GM21576 (cell line): ENCODE measurements at regions not wholly inside any gene's neighbourhood (a gene's known extent, or its start where the extent isn't known, plus 50 kb on each side); places are given as distances from the start of the nearest gene placed in this dataset.
A peak's percentile ranks its signal among the peaks of the same experiment; 100 is the strongest.
"Not testable (repeated sequence)": the region's sequence is repeated elsewhere in the genome, so short reads cannot be mapped to it uniquely, and the experiment has no call there.

Experiments used
- ATAC-seq: cut with Tn5 transposase; IDR thresholded peaks from one replicate; pipeline ENCODE4 v1.9.1; 2021; ENCODE audit warnings: mild to moderate bottlenecking, moderate library complexity; ENCODE audit not compliant: unreplicated experiment

- not testable (repeated sequence) for ATAC-seq
Observed at GRCh38 chr15:88965097-88965496, 51.9 kb upstream of the MFGE8 start.

DNA sequence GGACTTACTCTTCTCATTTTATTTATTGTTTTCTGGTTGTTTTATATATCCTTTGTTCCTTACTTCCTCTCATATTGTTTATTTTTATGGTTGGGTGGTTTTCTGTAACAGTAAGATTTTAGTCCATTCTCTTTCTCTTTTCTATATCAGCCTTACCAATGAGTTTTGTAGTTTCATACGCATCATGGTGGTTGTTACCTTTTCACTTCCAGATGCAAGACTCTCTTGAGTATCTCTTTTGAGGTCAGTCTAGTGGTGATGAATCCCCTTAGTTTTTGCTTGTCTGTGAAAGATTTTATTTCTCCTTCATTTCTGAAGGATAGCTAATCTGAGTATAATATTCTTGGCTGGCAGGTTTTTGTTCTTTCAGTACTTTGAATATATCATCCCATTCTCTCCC is 57.1 kb upstream of the MFGE8 start:
- no peak for ATAC-seq

DNA sequence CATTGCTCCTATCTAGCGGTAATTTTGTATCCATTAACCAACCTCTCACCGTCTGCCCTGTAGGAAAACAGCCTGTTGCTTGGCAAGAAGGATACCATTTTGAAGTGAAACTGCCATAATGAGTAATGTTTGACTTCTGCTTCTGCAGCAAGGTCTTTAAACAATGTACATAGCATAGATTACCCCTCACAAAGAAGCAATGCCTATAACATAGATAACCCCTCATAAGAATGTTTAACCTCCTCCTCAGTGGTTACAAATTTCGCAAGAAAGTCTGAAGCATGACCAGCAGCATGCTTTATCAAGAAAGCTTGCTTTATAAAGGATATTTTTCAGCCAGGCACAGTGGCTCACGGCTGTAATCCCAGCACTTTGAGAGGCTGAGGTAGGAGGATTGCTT is 61.2 kb upstream of the MFGE8 start:
- ATAC-seq = no peak

DNA sequence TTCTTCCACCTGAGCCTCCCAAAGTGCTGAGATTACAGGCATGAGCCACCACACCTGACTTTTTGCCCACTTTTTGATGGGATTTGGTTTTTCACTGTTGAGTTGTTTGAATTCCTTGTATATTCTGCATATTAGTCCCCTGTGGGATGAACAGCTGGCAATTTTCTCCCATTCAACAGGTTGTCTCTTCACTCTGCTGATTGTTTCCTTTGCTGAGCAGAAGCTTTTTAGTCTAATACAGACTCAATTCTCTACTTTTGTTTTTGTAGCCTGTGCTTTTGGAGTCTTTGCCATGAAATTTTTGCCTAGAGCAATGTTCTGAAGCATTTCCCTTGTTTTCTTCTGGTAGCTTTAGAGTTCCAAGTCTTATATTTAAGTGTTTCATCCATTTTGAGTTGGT is 62.7 kb upstream of the MFGE8 start:
- no peak for ATAC-seq

- no peak for ATAC-seq
Observed at GRCh38 chr15:88976656-88977055, 63.5 kb upstream of the MFGE8 start.

DNA sequence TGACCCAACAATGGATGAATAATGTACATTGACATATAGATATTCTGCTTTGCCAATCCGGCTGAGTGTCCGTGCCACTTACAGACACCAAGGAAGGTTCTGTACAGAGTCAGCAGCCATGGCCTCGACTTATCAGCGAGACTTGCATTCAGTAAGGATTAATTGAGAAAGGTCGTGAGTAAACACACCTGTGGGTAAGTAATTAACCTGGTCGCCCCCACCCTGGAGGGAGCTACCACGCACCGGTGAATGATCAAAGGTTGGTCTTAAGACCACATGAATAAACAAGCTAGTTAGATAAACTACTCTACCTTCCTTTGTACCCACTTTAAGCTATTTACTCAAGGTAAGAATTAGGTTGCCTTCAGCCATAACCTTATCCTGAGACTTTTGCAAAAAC is 66.5 kb upstream of the MFGE8 start:
- no peak for ATAC-seq

DNA sequence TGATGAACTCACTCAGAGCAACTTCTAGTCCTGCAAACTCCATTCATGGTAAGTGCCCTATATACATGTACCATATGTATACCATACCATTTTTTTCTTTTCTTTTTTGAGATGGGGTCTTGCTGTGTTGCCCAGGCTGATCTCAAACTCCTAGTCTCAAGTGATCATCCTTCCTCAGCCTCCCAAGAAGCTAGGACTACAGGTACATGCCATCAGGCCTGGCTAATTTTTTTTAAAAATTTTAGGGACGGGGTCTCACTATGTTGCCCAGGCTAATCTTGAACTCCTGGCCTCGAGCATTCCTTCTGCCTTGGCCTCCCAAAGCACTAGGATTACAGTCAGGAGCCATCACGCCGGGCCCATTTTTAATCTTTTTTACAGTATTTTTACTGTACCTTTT is 67.3 kb upstream of the MFGE8 start:
- ATAC-seq = no peak

GRCh38 chr15:88981244-88982215 is 68.4 kb upstream of the MFGE8 start:
- no peak for ATAC-seq

DNA sequence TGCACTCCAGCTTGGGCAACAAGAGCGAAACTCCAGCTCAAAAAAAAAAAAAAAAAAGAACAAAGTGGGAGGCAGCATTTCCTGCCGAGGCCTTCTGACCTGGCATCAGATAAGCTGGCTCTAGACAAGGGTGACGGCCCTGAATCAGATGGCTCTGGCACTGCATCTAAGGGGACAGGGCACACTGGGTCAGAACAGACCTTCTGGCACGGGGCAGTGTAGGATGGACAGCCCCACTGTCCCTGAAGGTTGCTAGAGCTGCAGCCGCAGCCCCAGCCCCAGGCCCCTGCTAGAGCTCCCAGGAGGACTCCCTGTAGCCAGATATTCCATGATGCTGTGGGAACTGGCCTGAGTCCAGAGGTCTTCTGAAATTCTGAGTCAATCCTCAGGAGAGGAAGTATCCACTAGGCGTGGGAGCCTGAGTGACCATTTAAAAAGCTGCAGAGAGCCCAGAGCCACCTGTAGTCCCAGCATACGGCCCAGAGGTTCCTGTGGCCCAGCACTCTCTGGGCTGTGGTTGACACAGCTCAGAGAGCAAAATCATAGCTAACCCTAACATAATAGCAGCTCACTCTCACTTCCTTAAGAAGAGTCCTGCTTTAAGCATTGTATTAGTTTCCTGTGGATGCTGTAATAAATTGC is 69.2 kb upstream of the MFGE8 start:
- peak; percentile 98 for ATAC-seq

DNA sequence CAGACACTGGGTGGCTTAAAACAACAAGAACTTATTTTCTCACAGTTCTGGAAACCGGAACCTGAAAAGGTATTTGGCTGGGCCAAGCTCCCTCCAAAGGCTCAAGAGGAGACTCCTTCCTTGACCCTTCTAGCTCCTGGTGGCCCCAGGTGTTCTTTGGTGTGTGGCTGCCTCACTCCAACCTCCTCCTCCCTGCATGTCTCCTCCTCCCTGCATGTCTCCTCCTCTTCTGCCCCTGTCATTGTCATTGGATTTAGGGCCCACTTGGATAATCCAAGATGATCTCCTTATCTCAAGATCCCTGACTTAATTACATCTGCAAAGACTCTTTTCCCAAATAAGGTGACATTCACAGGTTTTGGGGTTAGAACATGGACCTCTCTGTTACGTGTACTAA is 69.8 kb upstream of the MFGE8 start:
- ATAC-seq = no peak

DNA sequence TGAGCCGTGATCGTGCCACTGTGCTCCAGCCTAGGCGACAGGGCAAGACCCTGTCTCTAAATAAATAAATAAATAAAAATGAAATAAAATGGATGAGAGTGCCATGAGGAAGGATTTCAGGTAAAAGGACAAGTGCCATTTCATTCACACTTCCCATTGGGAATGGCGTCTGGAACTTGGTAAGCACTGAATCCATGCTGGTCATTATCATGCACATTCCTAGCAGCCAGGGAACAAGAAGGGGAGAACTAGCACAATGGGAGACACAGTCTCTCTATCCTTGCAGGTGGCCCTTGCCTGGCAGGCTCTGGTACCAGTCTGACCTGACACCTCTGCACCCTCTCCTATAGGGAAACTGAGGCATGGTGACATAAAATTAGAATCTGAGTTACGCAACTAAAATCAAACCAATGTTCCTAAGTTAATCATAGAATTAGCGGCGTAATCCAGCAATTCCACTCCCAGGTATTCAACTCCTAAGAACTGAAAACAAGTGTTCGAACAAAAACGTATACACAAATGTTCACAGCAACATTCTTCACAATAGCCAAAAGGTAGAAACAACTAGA is 70.8 kb upstream of the MFGE8 start:
- ATAC-seq = no peak

GRCh38 chr15:88985547-88986393 is 72.6 kb upstream of the MFGE8 start:
- ATAC-seq = no peak

- no peak for ATAC-seq
Observed at GRCh38 chr15:88986949-88987590, 73.9 kb upstream of the MFGE8 start.

DNA sequence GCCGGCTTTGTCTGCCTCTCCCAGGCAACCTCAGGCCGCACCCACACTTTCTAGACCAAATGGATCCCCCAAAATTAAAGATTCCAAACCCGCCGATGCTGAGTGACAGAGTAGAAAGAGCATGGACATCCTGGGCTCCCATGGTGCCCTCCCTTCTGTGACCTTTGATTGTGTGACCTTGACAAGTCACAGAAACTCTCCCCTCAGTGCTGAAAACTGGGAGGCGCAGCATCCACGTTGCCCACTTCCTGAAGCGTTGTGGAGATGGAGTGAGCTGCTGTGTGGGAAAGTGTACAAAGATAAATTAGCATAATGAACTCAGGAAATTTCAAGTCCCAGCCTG is 74.4 kb upstream of the MFGE8 start:
- ATAC-seq = no peak

DNA sequence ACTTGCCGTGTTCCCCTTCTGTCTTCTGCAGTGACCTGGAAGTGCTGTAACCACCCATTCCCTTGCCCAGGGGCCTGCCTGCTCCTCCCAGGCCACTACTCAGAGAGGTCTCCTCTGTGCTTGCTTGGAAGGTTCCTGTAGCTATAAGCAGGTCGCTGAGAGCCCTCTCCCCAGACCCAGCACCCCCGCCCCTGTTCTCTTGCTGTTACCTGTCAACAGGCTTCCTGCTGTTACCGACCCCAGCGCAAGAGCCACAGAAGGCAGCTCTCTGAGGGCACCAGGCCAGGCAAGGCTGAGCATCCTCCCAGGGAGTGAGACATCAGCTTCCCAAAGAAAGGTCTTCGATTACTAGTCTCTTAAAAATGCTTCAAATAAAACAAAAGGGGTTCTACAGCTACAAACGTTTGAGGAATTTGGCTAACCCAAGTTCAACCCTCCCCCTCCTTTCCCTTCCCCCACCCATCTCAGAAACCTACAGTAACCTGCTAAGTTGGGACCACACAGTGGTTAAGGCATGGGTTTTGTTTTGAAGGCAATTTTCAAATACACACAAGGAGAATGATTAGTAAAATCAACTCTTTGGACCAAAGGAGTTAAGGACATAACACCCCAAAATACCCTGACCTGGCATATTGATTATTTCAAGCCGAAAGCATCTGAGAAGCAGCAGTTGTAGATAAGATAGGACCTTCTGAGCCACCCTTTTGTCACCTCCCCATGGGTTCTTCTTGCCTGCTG is 74.9 kb upstream of the MFGE8 start:
- ATAC-seq = no peak

GRCh38 chr15:88989578-88989977 is 76.4 kb upstream of the MFGE8 start:
- ATAC-seq = no peak

DNA sequence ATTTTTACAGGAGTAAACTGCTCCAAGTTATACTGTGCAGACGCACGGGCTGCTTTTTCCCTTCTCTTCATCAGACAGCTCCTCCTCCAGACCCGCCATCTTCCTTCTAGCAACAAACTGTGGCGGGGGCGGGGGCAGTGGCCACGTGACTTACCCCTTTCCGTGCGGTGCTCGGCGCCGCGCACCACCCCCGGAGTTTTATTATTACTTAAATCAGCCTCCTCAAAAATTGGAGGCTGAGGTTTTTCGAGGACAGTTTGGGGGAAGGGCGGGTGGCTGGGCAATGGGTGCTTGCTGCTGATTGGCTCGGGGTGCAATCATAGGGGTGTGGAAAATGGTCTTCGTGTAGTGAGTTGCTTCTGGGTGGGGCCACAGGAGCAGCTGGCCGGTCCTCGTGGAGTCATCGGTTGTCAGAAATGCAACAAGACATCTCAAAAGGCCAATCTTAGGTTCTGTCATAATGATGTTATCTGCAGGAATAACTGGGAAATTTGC is 77.1 kb upstream of the MFGE8 start:
- ATAC-seq = no peak

- ATAC-seq = no peak
Observed at GRCh38 chr15:88992216-88992615, 79.0 kb upstream of the MFGE8 start.

- ATAC-seq = no peak
Observed at GRCh38 chr15:88992912-88993376, 79.8 kb upstream of the MFGE8 start.

DNA sequence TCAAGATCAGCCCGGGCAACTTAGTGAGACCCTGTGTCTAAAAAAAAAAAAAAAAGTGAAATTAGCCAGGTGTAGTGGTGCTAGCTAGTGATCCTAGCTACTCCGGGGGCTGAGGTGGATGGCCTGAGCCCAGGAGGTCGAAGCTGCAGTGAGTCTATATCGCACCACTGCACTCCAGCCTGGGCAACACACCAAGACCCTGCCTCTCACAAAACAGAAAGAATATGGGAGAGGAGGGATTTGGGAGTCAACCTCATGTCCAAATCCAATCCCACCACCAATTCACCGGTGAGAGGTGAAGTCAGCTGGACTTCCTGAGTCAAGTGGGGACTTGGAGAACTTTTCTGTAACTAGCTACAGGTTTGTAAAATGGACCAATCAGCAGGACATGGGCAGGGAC is 80.5 kb upstream of the MFGE8 start:
- no peak for ATAC-seq
